ENCODE measurements at regions not wholly inside any gene's neighbourhood (a gene's known extent, or its start where the extent isn't known, plus 50 kb on each side); places are given as distances from the start of the nearest gene placed in this dataset.
A peak's percentile ranks its signal among the peaks of the same experiment; 100 is the strongest.

DNA sequence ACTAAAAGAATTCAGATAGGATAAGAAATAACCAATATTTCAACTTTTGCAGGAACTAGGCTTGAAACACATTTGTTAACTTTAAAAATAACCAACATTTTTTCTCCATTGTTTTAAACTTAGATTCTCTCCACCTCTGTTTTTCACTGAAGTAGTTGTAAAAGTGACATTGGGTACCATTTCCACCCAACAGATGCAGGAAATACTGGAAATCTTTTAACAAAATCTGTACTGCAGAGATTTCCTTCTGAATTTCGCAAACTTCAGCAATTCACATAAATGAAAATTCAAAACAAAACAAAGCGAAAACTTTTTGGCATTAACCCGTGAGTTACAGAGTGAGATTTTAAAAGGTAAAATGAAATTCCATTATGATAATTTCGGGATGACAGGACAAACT, 731.7 kb downstream of the RFPL4B start:
- no peak for DNase-seq (ENCODE audit: low read depth)

DNA sequence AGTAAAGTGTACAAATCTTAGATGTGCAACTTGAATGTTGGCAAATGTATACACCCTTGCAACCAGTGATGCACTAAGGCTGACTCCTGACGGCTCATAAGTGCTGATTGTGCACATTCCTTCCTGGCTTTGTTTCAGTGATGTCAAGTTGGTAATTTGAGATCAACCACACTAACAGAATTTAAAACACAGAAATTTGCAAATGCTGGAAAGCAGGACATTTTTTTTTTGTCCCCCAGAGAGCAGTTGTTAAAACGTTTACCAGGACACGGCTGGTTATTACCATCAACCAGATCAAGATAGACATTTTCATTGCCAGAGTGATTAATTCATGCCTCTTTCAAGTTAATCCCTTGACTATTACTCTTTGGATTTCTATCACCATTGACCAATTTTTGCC, 735.6 kb downstream of the RFPL4B start:
- DNase-seq (ENCODE audit: low read depth) = no peak

DNA sequence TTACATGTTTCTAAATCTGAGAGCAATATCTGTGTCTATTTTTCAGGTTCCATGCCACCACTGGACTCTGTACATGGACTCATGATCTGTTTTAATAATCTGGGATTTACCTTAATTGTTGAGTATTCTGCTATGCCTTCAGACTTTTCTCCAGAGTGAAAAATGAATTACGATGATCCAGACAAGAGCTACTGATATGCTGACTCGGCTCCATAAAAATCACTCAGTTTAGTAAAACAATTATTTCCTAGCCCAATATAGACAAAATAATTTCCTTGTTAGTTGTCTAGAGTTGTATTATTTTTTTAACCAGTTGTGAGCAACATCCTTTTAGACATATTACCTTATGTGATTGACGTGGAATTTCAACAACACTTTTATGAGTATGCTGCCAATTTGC, 736.8 kb downstream of the RFPL4B start:
- DNase-seq (ENCODE audit: low read depth) = no peak

DNA sequence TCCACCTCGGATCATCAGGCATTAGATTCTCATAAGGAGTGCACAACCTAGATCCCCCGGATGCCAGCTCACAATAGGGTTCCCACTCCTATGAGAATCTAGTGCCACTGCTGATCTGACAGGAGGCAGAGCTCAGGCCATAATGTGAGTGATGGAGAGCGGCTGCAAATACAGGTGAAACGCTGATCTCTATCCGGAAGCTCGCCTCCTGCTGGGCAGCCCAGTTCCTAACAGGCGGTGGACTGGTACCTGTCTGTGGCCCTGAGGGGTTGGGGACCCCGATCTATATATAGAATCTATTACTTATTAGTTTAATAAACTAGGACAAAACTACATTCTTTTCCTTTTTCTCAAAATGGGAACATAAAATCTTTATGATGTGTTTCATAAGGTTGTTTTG, 741.9 kb downstream of the RFPL4B start:
- no peak for DNase-seq (ENCODE audit: low read depth)

DNA sequence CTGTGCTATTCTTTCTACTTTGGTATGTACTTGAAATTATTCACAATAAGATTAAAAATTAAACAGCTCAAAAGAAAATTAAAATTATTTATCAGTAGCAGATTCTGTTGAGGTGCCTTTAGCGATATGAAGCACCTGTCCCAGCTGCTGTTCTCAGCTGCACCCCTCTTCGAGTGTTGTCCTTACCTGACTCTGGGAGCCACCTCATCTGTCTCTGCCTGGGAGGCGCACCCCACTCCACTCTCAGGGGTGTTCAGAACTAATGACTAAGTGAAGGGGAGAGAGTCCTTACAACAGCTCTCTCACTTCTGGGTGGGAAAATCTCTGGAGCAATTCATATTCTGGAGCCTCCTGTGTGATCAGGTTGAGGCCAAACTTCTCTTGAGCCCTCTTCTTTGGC, 745.7 kb downstream of the RFPL4B start:
- no peak for DNase-seq (ENCODE audit: low read depth)

DNA sequence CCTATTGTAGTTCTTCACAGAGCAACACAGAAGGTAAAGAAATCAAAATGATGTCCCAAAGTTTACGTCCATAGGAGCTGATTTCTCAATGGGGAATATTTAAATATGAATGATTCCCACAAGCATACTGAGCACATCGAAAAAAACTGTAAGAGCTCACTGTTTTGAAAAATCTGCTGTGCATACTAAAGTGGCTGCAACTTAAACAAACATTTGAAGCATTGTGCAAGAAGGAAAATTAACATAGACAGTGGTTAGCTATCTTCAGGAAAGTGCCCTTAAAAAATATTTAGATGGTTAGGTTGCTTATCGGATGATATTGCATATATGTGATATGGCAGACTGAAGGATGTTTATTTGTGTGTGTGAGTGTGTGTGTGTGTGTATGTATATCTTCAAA, 747.6 kb downstream of the RFPL4B start:
- DNase-seq (ENCODE audit: low read depth) = no peak

DNA sequence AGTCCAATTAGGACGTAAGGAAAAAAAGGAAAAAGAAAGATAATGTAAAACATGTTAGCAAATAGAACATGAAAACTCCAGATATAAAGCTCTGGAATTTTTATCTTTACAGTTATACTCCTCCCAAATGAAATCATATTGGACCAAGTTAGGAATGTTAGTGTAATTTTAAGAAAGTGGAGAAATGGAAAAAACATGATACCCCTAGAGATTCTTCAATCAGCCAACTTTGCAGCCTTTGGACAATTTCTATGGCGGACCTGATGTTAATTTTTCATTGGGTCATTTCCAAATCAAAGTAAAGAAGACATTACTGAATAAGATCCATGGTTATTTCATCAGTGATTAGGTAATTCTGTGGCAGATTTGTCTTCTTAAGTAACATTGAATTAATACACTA, 748.7 kb downstream of the RFPL4B start:
- DNase-seq (ENCODE audit: low read depth) = no peak

DNA sequence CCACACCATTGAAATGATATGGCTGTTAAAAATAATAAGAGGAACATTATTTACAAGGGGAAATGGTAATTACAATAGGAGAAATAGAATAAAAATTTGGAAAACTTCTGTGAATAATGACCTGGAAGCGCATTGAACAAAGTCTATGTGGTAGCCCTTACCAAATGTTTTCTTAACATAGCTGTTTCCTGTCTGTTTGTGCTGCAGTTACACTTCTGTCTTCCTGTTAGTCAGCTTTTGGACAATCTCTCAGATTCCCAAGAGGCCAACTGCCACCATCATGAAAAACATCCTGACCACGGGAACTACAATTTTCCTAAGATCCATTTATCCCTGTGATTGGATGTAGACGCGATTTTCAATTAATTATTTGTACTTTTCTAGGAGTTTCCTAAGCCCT, 754.4 kb upstream of the MARCKS start:
- peak; percentile 72 for DNase-seq (ENCODE audit: low read depth)

DNA sequence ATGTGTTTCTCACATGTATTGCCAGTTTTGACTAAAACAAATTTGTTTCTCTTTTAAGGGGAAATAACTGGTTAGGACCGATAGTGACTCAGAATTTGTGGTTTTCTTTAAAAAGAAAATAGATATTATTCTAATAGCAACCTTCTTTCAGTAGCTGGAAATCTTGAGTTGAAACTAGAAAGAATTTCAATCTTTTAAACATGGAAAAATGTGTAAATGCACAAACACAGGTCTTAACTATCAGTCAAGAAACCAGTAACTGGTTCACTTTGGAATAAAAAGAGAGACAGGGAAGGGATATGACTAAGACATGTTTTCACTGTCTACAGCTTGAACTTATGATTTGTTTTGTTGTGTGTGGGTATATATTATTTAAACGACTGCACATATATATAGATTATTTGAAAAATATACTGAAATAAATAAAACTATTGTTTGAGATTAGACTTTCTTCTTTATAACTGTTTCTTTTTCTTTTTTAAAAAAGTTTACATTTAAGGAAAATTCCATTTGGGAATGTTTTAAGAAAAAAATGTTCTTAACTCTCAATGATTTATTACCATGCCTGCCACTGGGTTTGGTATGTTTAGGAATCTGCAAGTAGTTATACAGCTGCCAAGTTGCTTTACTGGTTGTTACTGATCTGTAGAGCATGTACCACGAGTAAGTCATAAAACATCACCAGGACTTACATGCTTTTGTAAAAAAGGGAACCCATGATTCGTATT, 753.3 kb upstream of the MARCKS start:
- DNase-seq (ENCODE audit: low read depth) = peak; percentile 45

DNA sequence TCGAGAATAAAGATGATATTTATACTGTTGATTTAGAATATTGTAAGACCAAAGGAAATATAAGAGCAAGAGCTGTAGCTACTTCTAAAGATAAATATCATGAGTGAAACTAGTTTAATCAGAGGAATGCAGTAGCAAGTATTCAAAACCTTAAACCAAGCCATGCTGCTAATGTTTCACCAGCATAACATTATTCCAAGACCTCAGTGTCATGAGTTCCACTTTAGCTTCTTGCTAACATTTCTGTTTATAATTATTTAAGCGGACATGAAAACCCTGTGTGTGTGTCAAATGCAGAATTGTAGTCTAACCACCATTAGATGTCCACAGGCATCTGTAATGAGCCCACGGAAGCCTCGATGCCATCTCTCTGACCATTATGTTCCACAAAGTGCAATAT, 752.6 kb upstream of the MARCKS start:
- DNase-seq (ENCODE audit: low read depth) = no peak

DNA sequence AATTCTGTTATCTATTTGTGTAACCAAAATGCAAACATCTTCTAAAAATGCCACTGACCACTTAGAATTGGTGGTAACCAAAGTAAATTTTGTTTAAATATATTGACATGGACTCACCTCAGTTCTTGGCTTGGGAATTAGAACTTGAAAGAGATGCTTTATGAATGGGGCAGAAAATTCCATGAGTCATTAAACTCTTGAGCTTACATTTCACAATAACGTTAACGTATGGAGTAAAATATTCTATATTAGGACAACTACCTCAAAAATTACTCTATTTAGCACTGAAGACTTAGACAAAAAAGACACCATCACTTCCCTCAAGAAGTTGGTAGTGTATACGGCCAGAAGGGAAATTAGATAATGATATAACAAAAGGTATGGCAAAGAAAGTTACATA, 752.2 kb upstream of the MARCKS start:
- no peak for DNase-seq (ENCODE audit: low read depth)

DNA sequence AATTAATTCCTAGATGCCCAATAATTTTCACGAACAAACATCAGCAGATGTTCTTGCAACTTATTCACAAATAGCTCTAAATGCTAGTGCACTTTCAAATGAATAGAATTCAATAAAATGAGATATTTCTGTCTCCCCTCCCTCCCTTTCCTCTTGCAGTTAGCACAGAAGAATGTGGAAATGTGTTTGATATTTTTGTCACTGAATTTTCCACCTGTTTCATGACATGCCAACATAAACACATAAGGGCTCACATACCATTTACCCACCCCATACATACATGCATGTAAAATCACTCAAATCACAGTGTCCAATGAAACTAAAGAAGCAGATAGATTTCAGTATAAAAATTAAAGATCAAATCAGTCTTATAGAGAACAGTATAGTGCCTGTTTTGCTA, 746.9 kb upstream of the MARCKS start:
- no peak for DNase-seq (ENCODE audit: low read depth)

DNA sequence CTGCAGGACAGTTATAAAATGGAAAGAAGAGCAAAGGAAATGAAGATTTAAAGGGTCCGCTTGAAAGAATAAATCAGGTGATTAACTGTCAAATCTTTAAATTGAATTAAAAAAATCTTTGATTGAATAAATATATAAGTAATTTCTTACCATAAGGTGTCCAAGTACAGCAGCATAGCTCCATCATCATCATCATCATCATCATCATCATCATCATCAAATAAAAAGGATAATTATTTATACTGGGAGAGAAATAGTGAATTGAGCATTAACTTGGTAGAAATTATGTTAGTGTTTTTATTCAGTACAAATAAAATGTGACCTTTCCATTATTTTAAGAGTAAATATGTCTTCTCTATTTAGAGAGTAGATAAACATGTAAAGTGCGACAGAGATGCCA, 745.6 kb upstream of the MARCKS start:
- DNase-seq (ENCODE audit: low read depth) = no peak

DNA sequence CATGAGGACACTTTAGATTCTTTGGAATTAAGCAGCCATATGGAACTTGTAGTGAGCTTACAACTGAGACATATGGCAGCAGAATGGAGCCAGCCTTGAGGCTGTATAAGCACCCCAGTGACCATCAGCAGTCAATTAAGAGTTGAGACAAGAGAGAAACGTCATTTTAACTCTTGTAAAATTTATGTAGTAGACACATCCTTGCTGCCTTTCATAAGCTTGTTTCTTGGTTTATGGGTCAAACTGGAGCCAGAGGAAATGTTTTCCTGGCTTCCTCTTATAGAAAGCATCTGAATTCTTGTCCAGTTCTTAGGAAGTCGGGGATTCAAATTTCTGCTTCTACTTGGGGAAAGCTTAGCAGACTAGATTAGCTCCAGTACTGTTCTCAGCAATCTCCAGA, 745.1 kb upstream of the MARCKS start:
- DNase-seq (ENCODE audit: low read depth) = no peak

DNA sequence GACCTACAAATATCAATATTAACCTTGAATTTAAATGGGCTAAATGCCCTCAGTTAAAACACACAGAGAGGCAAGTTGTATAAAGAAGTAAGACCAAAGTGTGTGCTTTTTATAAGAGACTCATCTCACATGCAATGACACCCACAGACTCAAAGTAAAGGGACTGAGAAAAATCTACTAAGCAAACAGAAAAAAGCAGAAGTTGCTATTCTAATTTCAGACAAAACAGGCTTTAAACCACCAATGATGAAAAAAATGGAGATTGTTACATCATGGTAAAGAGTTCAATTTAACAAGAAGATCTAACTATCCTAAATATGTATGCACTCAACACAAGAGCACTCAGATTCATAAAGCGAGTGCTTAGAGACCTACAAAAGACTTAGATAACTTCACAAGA, 741.9 kb upstream of the MARCKS start:
- DNase-seq (ENCODE audit: low read depth) = no peak

DNA sequence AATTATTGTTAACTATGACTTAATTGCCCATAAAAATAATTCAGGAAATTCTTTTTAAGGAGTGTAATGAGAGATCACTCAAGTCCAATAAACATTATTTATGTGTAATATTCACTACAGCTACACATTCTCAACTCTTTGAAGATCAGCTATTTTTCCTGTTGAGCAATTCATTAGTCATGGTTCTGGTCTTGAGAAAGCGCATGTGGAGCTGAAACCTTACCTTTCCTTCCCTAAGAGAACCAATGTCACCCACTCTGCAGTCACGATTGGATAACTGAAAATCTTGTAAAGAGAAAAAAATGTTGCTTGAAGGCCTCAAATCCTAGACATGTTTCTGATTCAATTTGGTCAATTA, 736.9 kb upstream of the MARCKS start:
- peak; percentile 91 for DNase-seq (ENCODE audit: low read depth)

DNA sequence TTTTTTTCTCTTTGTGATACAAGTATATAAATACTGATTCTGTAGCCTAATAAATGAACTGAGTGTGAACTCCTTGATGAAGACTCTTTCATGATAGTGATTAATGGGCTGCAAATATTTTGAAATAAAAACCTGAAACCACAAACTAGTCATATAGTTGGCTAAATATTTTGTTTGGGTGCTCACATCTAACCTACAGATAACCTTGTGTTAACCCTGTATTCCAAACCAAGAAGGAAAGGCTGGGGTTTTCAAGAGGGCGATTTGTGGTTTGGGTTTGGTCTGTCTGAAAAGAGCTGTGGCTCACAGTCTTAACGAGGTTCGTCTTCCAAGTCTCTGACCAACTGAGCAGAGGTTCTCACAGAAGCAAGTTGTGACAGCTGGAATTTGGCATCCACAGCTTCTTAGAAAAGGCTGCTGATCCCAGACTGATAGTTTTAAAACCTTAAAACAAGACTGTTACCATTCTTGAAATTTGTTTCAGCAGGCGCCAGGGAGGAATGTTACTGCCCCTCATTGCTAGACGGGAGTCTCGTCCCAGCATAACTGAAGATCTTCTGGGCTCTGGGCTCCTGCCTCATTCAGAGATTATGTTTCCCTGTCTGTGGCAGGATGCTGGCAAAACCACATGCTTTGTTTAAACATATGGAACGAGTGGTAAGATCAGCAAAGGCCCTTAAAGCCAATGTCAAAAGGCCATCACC, 736.4 kb upstream of the MARCKS start:
- peak; percentile 92 for DNase-seq (ENCODE audit: low read depth)

DNA sequence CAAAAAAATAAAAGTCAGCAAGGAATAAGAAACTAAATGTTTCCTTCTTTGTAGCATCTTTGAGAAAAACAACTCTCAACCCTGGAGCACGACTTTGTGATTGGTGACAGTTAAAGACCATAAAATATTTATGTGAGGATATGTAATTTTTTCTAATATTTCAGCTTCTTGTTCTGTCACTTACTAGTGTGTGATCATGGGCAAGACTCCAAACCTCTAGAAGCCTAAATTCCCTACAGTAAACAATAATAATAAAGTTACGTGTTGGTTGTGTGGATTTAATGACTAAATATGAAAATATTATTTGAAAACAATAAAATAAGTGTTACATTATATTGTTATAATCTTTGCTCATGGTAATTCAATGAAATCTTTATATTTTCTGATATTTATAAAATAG, 735.6 kb upstream of the MARCKS start:
- no peak for DNase-seq (ENCODE audit: low read depth)

DNA sequence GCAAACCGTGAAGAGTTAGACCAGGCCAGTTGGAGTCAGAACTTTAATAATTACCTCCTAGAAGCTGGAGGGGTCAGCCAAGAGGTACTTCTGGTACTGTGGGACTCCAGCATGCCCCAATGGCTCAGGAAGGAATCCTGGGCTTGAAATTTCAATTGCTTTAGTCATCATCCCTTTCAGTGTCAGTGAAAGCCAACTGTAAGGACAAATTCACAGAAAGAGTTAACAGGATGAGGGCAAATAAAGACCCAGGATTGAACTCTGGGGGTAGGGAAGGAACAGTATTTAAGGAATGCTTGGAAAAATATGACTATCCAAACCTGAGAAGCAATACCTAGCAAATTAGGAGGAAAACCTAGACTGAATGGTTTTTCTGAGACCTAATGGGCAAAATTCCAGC, 735.1 kb upstream of the MARCKS start:
- DNase-seq (ENCODE audit: low read depth) = peak; percentile 95

DNA sequence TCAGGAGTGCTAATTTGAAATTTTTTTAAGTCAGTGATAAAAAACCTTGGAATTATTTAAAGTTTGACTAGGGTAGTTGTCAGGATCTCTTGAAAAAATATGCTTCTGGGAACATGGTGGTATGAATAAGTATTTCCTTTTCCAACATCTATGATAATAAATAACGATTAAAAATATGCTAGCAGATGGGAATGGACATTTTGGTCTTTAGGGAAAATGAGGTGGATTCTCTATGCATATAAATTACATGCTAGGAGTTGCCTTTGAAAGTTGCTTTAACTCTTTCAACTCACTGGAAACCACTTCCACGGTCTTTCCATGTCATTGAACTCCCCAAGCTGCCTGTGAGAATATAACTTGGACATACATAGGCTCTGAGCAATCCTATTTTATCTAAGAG, 731.5 kb upstream of the MARCKS start:
- DNase-seq (ENCODE audit: low read depth) = no peak

DNA sequence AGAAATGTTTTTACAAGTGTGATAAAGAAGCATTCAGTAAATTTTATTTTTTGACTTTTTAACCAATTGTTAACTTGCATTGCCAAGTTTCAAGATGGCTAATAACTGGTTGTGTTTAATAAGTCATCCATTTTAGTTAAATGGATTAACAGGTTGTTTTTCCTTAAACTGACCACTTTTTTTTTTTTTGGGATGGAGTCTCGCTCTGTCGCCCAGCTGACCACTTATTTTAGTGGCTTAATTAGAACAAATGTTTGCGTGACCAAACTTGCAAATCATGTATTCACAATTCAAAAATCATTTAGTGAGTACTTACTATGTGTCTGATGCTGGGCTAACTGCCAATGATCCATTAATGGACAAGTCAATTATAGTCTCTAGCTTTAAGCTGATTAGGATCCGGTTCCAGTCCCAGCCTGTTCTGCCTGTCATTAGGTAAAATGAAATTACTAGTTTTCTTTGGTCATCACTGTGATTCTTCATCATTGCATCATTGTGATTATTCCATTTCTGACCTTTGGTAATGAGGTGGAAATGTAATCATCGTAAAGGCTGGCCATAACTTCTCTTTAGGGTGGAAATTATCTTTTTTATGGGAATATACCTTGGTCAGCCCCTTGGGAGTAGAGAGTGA, 729.2 kb upstream of the MARCKS start:
- no peak for DNase-seq (ENCODE audit: low read depth)

DNA sequence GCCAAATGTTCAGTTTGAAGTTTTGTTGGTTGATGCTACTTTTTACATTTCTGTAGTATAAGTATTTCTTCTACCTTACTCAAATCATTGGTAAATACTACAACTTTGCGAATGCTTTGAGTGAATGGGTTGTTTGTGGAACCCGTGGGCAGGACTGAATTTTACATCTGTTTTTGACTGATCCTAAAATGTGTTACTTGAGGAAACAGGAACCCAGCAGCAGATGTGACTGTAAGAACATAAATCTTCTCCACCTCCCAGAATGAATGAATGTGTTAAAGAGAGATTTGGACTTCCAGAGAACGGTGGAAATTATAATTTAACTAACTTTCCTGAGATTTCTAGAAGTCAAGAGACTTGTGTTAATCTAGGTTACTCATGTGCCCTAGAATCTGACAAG, 728.5 kb upstream of the MARCKS start:
- no peak for DNase-seq (ENCODE audit: low read depth)

DNA sequence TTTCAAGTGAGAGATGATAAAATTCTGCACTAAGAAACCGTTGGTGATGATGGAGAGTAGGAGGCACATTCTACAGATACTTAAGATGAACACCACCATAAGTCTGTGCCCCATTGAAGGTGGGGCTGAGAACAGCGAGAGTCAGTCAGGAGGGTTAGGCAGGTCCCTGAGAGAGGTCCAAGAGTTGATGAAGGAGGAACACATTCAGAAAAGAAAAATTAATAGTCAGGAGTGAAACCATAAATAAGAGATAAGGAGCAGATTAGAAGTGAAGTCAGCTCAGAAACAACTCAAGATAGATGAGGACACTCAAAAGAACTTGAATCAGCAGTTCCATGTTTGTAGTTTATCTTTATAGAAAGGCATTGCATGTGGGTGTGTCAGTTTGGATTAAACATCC, 727.2 kb upstream of the MARCKS start:
- DNase-seq (ENCODE audit: low read depth) = no peak
